MM.1S (cell line): ENCODE measurements at regions not wholly inside any gene's neighbourhood (a gene's known extent, or its start where the extent isn't known, plus 50 kb on each side); places are given as distances from the start of the nearest gene placed in this dataset.

Experiments used
- DNase-seq: peaks from one replicate; pipeline ENCODE4 v3.0.0-alpha.2; 2015
- H2AFZ ChIP-seq: fragments of 300-600 bp; sonication (generic); 2 replicates; pipeline ENCODE4 v1.6.0; 2016; ENCODE audit warnings: antibody characterized with exemption, low read length
- H3F3A ChIP-seq: fragments of 300-600 bp; sonication (generic); 2 replicates; pipeline ENCODE4 v1.6.1; 2016; ENCODE audit warnings: mild to moderate bottlenecking, antibody characterized with exemption, low read length, moderate library complexity, mixed read lengths; ENCODE audit not compliant: insufficient read depth
- H3K27ac ChIP-seq: fragments of 300-600 bp; sonication (generic); 2 replicates; pipeline ENCODE4 v1.5.1; 2016; ENCODE audit warnings: mild to moderate bottlenecking, low read length
- H3K27me3 ChIP-seq: fragments of 300-600 bp; sonication (generic); replicated peaks from 2 replicates; pipeline ENCODE4 v1.6.0; 2016; ENCODE audit warnings: low read length; ENCODE audit not compliant: insufficient read depth
- H3K36me3 ChIP-seq: fragments of 300-600 bp; sonication (generic); replicated peaks from 2 replicates; pipeline ENCODE4 v1.6.1; 2016; ENCODE audit warnings: mild to moderate bottlenecking, low read length, mixed read lengths; ENCODE audit not compliant: insufficient read depth
- H3K4me1 ChIP-seq: fragments of 300-600 bp; sonication (generic); 2 replicates; pipeline ENCODE4 v1.6.1; 2016; ENCODE audit warnings: low read length, mixed read lengths
- H3K4me2 ChIP-seq: fragments of 300-600 bp; sonication (generic); 2 replicates; pipeline ENCODE4 v1.6.0; 2016; ENCODE audit warnings: low read depth, low read length
- H3K4me3 ChIP-seq: fragments of 300-600 bp; sonication (generic); 2 replicates; pipeline ENCODE4 v1.5.1; 2016; ENCODE audit warnings: low read length, mixed read lengths
- H3K79me2 ChIP-seq: fragments of 300-600 bp; sonication (generic); 2 replicates; pipeline ENCODE4 v1.6.1; 2016; ENCODE audit warnings: mixed run types, low read length, mixed read lengths
- H3K9ac ChIP-seq: fragments of 300-600 bp; sonication (generic); 2 replicates; pipeline ENCODE4 v1.6.1; 2016; ENCODE audit warnings: low read length, mixed read lengths
- H3K9me2 ChIP-seq: fragments of 300-600 bp; sonication (generic); replicated peaks from 2 replicates; pipeline ENCODE4 v1.6.1; 2016; ENCODE audit warnings: mild to moderate bottlenecking, low read length, mixed read lengths; ENCODE audit not compliant: insufficient read depth
- H3K9me3 ChIP-seq: fragments of 300-600 bp; sonication (generic); replicated peaks from 2 replicates; pipeline ENCODE4 v1.6.1; 2016; ENCODE audit warnings: mild to moderate bottlenecking, low read length, mixed read lengths; ENCODE audit not compliant: insufficient read depth
- H4K20me1 ChIP-seq: fragments of 300-600 bp; sonication (generic); 2 replicates; pipeline ENCODE4 v1.6.1; 2016; ENCODE audit warnings: mild to moderate bottlenecking, low read length, moderate library complexity, mixed read lengths; ENCODE audit not compliant: insufficient read depth
- EZH2 ChIP-seq: fragments of 300-600 bp; sonication (generic); optimal IDR thresholded peaks from 2 replicates; pipeline ENCODE3; 2017; ENCODE audit warnings: low read depth, mild to moderate bottlenecking, antibody characterized with exemption, low read length, mixed read lengths
- EZH2phosphoT487 ChIP-seq: fragments of 300-600 bp; sonication (generic); IDR thresholded peaks from 2 replicates; pipeline ENCODE4 v1.6.1; 2018; ENCODE audit warnings: antibody characterized with exemption, low read length
- TF ChIP-seq, protein P1 (sequence below): fragments of 300-600 bp; sonication (generic); IDR thresholded peaks from 2 replicates; pipeline ENCODE4 v1.5.1; 2016; ENCODE audit warnings: antibody characterized with exemption, low read length, mixed read lengths

DNA sequence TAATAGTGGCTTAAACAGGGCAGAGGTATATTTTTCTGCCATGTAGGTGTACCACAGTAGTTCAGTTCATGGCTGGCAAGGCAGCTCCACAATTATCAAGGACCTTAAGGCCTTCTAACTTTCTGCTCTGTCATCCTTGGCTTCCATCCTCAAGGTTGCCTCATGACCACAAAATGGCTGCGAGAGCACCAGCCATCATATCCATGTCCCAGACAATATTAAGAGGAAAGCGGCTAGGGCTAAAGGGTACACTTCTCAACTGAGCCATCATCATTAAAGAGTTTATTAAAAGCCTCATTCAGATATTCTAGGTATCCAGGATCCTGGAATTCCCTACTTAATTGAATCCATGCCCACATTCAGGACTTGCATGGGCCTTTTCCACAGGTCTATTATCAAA, 62.7 kb upstream of the MRI1 start:
- Histone ChIP-seq H3K27ac (no peak overlapping the region), H3F3A (no peaks in the 10 kb centered on the region), H3K4me3 (no peak overlapping the region), H3K9ac (no peak overlapping the region), H3K27me3 (peaks cover 46% of the 10 kb centered on the region), H3K4me1 (no peaks in the 10 kb centered on the region), H3K79me2 (no peaks in the 10 kb centered on the region), H3K4me2 (no peak overlapping the region), H2AFZ (no peak overlapping the region), H4K20me1 (no peaks in the 10 kb centered on the region), H3K36me3 (no peaks in the 10 kb centered on the region), H3K9me3 (no peaks in the 10 kb centered on the region), H3K9me2 (no peaks in the 10 kb centered on the region)
- TF ChIP-seq EZH2phosphoT487 = no peak
- TF ChIP-seq, protein P1, sequence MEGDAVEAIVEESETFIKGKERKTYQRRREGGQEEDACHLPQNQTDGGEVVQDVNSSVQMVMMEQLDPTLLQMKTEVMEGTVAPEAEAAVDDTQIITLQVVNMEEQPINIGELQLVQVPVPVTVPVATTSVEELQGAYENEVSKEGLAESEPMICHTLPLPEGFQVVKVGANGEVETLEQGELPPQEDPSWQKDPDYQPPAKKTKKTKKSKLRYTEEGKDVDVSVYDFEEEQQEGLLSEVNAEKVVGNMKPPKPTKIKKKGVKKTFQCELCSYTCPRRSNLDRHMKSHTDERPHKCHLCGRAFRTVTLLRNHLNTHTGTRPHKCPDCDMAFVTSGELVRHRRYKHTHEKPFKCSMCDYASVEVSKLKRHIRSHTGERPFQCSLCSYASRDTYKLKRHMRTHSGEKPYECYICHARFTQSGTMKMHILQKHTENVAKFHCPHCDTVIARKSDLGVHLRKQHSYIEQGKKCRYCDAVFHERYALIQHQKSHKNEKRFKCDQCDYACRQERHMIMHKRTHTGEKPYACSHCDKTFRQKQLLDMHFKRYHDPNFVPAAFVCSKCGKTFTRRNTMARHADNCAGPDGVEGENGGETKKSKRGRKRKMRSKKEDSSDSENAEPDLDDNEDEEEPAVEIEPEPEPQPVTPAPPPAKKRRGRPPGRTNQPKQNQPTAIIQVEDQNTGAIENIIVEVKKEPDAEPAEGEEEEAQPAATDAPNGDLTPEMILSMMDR = no peak
- TF ChIP-seq EZH2 = no peak
- no peak for DNase-seq

DNA sequence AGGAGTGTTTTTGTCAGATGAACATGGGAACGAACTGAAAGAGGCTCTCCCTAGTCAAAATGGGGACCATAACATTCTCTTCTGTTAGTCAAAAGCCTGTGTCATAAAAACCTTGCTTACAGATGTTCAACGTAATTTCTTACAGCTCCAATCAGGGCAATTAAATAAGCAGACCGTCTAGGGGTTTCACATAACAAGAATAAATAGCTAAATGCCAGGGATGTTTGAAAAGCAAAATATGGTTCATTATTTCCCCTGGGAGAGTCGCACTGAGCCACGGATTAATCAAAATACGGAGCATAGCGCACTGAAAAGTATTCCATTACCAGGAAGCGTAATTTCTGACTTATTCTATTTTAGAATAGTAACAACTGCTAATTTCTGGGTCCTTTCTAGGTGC, 63.7 kb upstream of the MRI1 start:
- Histone ChIP-seq H3K4me1 (no peaks in the 10 kb centered on the region), H3K36me3 (no peaks in the 10 kb centered on the region), H3K27me3 (peaks cover 44% of the 10 kb centered on the region), H3F3A (no peaks in the 10 kb centered on the region), H3K9ac (no peak overlapping the region), H3K9me2 (no peaks in the 10 kb centered on the region), H3K27ac (no peak overlapping the region), H3K9me3 (no peaks in the 10 kb centered on the region), H4K20me1 (no peaks in the 10 kb centered on the region), H3K4me2 (no peak overlapping the region), H3K79me2 (no peaks in the 10 kb centered on the region), H3K4me3 (no peak overlapping the region), H2AFZ (no peak overlapping the region)
- TF ChIP-seq EZH2phosphoT487 (no peak), EZH2 (no peak)
- TF ChIP-seq, protein P1 = no peak
- no peak for DNase-seq

DNA sequence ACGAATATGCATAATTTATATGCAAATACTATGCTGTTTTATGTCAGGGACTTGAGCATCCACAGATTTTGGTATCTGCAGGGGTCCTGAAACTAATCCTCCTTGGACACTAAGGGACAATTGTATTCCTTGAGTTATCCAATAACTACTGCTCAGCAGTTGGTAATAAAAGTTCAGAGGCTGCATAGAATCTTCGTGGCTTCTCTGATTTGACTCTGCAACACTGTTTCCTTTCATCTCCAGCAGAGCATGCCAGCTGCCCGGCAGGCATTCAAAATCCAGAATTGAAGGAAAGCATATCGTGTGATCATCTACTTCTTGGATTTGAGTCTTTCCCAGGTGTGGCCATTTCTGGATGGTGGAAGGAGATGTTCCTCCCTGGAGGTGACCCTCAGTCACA, 64.5 kb upstream of the MRI1 start:
- Histone ChIP-seq H3K27ac (no peak overlapping the region), H3K4me3 (no peak overlapping the region), H3K4me2 (no peak overlapping the region), H3F3A (no peaks in the 10 kb centered on the region), H2AFZ (no peak overlapping the region), H3K27me3 (peaks cover 43% of the 10 kb centered on the region), H4K20me1 (no peaks in the 10 kb centered on the region), H3K9ac (no peak overlapping the region), H3K79me2 (no peaks in the 10 kb centered on the region), H3K9me3 (no peaks in the 10 kb centered on the region), H3K9me2 (no peaks in the 10 kb centered on the region), H3K36me3 (no peaks in the 10 kb centered on the region), H3K4me1 (no peaks in the 10 kb centered on the region)
- DNase-seq = no peak
- TF ChIP-seq EZH2 (no peak), EZH2phosphoT487 (no peak)
- TF ChIP-seq, protein P1 = no peak
